HepG2 (cell line): ENCODE measurements at regions not wholly inside any gene's neighbourhood (a gene's known extent, or its start where the extent isn't known, plus 50 kb on each side); places are given as distances from the start of the nearest gene placed in this dataset. TPM values are rescaled to one million over a fixed set of nuclear protein-coding genes. Genes with fewer than 3 reads are reported as not detected.

ENCODE experiments used
- microRNA-seq: library from miRNA; unstranded; fragments of <30 nt; microRNA quantifications from one replicate; pipeline ENCODE4, GENCODE V29; 2020
- small RNA-seq, 3 experiments: library from RNA; depleted of rRNA; stranded (forward); fragments of <200 nt; gene quantifications; one replicate each; pipeline ENCODE3, GENCODE V24; 2012; ENCODE audit warnings: low read depth in 2 of 3, low replicate concordance in 1 of 3; ENCODE audit not compliant: insufficient read length in 3 of 3, insufficient read depth in 2 of 3

Small RNAs in the stretch of these regions (microRNA-seq; reads per million reads assigned to microRNA genes)
- not detected for gene MIR4776-1
- not detected for gene MIR4776-2

Small RNAs in the stretch of these regions (small RNA-seq; reads per million reads assigned to genes)
- 0 reads per million in 3 experiments for gene MIR4776-1
